Parathyroid adenoma (tissue), 2 donors: ENCODE measurements at regions not wholly inside any gene's neighbourhood (a gene's known extent, or its start where the extent isn't known, plus 50 kb on each side); places are given as distances from the start of the nearest gene placed in this dataset.

Experiments
- H2AFZ ChIP-seq: fragments of 300-600 bp; sonication (generic); one replicate; pipeline ENCODE4 v1.7.0; 2017; ENCODE audit warnings: antibody characterized with exemption, mild to moderate bottlenecking
- H3K27ac ChIP-seq: fragments of 300-600 bp; sonication (generic); one replicate; pipeline ENCODE4 v1.7.0; 2017
- H3K27me3 ChIP-seq: fragments of 300-600 bp; sonication (generic); one replicate; pipeline ENCODE4 v1.7.0; 2017; ENCODE audit warnings: low read length; ENCODE audit not compliant: control insufficient read depth, insufficient read depth
- H3K36me3 ChIP-seq: fragments of 300-600 bp; sonication (generic); one replicate; pipeline ENCODE4 v1.7.0; 2017; ENCODE audit warnings: low read length; ENCODE audit not compliant: control insufficient read depth, insufficient read depth
- H3K4me1 ChIP-seq: fragments of 300-600 bp; sonication (generic); one replicate; pipeline ENCODE4 v1.7.0; 2017; ENCODE audit warnings: control low read depth
- H3K4me2 ChIP-seq: fragments of 300-600 bp; sonication (generic); one replicate; pipeline ENCODE4 v1.7.0; 2017; ENCODE audit warnings: low read length
- H3K4me3 ChIP-seq: fragments of 300-600 bp; sonication (generic); one replicate; pipeline ENCODE4 v1.7.0; 2017; ENCODE audit warnings: low read depth, low read length
- H3K79me2 ChIP-seq: fragments of 300-600 bp; sonication (generic); one replicate; pipeline ENCODE4 v1.7.0; 2017; ENCODE audit warnings: control low read depth
- H3K9ac ChIP-seq: fragments of 300-600 bp; sonication (generic); one replicate; pipeline ENCODE4 v1.7.0; 2017; ENCODE audit warnings: mild to moderate bottlenecking
- H3K9me3 ChIP-seq: fragments of 300-600 bp; sonication (generic); one replicate; pipeline ENCODE4 v1.7.0; 2017; ENCODE audit warnings: low read length; ENCODE audit not compliant: control insufficient read depth
- TF ChIP-seq, protein P1 (sequence below): fragments of 300-600 bp; sonication (generic); IDR thresholded peaks from one replicate; pipeline ENCODE4 v1.7.0; 2017; ENCODE audit warnings: antibody characterized with exemption, mild to moderate bottlenecking
- donor health status: primary hyperparathyroidism.

DNA sequence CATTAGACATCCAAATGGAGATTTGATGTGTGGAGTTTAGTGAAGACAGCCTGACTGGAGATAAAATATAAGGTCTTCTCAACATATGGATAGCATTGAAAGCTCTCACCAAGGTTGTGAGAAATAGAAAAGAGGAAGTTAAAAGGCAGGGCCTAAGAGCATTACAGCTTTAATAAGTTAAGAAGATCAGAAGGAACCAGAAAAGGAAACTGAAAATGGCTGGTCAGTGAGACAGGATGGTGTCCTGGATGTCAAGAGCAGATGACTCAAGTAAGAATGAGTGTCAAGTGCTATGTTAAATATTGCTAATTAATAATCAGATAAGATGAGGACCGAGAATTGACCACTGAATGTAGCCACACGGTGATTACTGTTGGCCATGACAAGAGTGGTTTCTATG, 642.9 kb downstream of the STPG2 start:
- Histone ChIP-seq H3K79me2 (no peaks in the 10 kb centered on the region), H2AFZ (no peak overlapping the region), H3K4me2 (no peak overlapping the region), H3K27ac (no peak overlapping the region), H3K36me3 (no peaks in the 10 kb centered on the region), H3K4me3 (no peak overlapping the region), H3K9me3 (no peaks in the 10 kb centered on the region), H3K27me3 (no peaks in the 10 kb centered on the region), H3K4me1 (no peaks in the 10 kb centered on the region), H3K9ac (no peak overlapping the region)
- TF ChIP-seq, protein P1, sequence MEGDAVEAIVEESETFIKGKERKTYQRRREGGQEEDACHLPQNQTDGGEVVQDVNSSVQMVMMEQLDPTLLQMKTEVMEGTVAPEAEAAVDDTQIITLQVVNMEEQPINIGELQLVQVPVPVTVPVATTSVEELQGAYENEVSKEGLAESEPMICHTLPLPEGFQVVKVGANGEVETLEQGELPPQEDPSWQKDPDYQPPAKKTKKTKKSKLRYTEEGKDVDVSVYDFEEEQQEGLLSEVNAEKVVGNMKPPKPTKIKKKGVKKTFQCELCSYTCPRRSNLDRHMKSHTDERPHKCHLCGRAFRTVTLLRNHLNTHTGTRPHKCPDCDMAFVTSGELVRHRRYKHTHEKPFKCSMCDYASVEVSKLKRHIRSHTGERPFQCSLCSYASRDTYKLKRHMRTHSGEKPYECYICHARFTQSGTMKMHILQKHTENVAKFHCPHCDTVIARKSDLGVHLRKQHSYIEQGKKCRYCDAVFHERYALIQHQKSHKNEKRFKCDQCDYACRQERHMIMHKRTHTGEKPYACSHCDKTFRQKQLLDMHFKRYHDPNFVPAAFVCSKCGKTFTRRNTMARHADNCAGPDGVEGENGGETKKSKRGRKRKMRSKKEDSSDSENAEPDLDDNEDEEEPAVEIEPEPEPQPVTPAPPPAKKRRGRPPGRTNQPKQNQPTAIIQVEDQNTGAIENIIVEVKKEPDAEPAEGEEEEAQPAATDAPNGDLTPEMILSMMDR = no peak

DNA sequence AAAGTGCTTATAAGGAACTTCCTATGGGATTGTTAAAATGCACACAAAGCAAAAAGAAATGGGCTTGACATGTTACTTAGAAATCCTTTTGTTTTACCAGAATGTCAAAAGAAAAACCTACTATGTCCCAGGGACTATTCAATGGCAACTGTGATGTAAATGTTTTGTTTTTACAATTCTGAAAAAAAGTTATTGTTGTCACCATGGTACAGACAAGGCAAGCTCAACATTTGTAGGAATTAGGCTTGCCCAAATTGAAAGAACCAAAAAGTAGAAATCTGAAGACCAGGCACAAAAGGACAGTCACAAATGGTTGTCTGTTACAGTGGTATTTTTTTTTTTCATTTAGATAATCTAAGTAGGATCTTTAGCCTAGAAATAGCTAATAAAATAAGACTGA, 638.6 kb downstream of the STPG2 start:
- H3K36me3 ChIP-seq = no peaks in the 10 kb centered on the region
- H3K4me2 ChIP-seq = no peak overlapping the region
- no peak overlapping the region for H3K27ac ChIP-seq
- no peak overlapping the region for H2AFZ ChIP-seq
- H3K9me3 ChIP-seq = no peaks in the 10 kb centered on the region
- no peak overlapping the region for H3K4me3 ChIP-seq
- no peak overlapping the region for H3K9ac ChIP-seq
- no peaks in the 10 kb centered on the region for H3K79me2 ChIP-seq
- no peaks in the 10 kb centered on the region for H3K27me3 ChIP-seq
- no peaks in the 10 kb centered on the region for H3K4me1 ChIP-seq
- TF ChIP-seq, protein P1 = no peak

DNA sequence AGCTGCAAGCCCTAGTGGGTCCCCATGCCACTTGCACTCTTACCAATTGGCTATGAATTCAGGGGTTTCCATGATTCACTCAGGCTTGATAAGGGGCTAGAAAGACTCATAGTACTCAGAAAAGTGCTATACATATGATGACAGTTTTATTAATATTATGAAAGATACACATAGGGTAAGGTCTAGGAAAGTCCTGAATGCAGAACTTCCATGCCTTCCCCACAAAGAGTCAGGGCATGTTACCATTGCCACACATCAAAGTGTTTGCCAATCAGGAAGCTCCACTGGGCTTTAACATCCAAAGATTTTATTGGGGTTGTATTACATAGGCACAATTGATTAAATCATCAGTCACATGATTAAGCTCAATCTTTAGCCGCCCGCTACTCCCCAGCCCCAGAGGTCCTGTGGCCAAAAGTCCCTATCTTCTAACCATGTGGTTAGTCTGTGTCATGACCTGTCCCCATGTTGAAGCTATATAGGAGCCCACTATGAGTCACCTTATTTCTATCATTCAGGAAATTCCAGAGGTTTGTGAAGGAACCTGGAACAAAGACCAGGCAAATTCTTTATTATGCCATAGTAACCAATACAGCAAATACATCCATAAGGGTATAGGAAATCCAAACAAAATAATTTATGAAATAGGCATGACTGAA, 635.6 kb downstream of the STPG2 start:
- no peaks in the 10 kb centered on the region for H3K4me1 ChIP-seq

More for the DNA sequence above, 635.6 kb downstream of the STPG2 start:
- no peak overlapping the region for H3K9ac ChIP-seq
- no peak overlapping the region for H3K4me2 ChIP-seq
- H3K36me3 ChIP-seq = no peaks in the 10 kb centered on the region
- no peaks in the 10 kb centered on the region for H3K9me3 ChIP-seq
- TF ChIP-seq, protein P1 = no peak
- H3K4me3 ChIP-seq = no peak overlapping the region
- H2AFZ ChIP-seq = no peak overlapping the region
- no peaks in the 10 kb centered on the region for H3K27me3 ChIP-seq
- no peak overlapping the region for H3K27ac ChIP-seq
- no peaks in the 10 kb centered on the region for H3K79me2 ChIP-seq
